8988T (cell line): ENCODE measurements at regions not wholly inside any gene's neighbourhood (a gene's known extent, or its start where the extent isn't known, plus 50 kb on each side); places are given as distances from the start of the nearest gene placed in this dataset.
"Not testable (repeated sequence)": the region's sequence is repeated elsewhere in the genome, so short reads cannot be mapped to it uniquely, and the experiment has no call there.

ENCODE experiments used
- DNase-seq: peaks from one replicate; pipeline ENCODE4 v3.0.0; 2011

DNA sequence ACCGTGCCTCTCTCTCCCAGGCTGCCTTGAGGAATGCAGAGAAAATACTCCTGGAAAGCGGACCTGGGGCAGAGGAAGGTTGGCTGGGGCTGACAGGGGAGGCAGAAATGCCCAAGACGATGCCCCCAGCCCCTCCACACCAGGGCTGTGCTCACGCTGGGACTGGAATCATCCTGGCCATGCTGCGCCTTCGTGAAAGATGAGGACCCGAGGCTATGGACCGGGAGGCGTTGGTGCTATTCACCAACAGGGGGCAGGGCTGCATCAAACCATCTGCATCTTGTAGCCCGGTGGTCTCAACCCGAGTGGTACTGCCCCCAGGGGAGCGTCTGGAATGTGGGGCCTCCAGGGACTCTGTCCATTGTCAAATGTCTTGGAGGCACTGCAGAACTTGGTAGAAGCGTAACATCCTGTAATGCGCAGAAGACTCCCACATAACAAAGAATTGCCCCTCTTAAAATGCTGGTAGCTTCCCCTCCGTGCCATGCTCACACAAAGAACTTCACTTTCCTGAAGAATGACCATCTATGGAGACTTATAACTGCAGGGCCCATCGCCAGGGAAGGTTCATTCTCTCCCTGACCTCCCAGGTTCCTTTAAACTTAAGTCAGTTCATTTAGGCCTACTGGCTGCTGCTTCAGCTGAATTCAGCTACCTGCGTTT is 251.2 kb downstream of the RRAGC start:
- peak; percentile 33 for DNase-seq

DNA sequence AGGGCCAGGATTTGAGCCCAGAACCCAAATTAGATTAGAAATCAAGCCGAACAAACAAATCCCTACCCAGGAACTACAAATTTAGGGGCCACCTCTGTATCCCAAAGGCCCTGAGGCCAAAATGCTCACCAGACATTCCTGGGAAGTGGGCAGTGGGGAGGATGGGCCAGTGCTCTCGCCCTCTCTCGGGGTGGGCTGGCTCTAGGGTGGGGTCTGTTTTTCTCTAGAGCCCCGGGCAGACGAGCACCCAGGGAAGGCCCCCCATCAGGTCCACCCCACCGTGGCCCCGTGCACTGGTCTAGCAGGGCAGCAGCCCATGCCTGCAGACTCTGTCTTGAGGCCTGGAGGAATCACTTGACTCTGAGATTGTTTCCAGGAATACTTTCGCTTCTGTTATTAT is 252.0 kb downstream of the RRAGC start:
- DNase-seq = no peak

DNA sequence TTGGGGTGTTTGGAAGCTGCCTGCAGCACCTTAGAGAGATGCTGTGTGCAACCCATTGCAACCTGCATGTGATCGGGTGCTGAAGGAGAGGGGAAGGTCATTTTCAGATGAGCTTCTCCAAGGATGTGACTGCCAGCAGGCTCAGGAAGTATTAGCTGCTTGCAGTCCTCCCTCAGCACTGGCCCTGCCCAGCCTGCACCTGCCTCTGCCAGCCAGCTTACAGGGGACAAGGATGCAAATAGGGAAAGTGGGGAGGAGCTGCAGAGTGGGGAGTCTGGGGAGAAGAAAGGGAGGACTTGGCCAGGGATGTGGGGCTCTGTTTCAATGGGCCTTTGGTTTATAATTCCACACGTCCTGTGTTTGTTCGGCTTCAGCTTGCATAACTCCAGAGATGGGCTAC is 254.5 kb downstream of the RRAGC start:
- no peak for DNase-seq

DNA sequence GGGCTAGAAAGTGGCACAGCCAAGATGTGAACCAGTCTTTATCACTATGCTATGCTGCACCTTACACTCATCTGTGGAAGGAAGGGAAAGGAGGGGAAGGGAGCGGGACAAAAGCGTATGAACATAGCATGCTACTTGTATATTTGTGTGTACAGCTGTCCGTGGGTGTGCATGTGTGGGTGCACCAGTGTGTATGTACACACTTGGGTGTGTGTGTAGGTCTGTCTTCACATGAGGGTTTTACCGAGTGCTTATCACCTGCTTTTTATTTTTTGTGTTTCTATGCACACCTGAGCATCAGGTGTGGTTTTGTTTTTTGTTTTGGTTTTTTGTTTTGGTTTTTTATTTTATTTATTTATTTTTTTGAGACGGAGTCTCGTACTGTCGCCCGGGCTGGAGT is 255.7 kb downstream of the RRAGC start:
- DNase-seq = no peak

DNA sequence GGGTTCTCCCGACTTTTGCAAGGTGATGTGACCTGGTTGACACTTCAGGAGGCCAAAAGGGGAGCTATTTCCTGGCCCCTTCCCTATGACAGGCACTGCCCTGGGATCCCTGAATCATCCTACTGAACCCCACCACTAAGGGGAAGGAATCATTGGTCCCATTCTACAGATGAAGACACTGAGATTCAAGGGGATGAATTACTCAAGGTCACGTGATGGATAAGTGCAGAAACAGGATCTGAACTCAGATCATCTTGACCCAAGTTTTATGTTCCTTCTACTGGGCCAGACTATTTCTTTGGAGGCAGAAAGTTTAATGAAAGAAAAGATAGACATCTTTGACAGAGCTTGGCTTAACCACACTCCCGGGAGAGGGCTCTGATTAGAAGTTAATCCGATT is 258.7 kb downstream of the RRAGC start:
- DNase-seq = no peak

DNA sequence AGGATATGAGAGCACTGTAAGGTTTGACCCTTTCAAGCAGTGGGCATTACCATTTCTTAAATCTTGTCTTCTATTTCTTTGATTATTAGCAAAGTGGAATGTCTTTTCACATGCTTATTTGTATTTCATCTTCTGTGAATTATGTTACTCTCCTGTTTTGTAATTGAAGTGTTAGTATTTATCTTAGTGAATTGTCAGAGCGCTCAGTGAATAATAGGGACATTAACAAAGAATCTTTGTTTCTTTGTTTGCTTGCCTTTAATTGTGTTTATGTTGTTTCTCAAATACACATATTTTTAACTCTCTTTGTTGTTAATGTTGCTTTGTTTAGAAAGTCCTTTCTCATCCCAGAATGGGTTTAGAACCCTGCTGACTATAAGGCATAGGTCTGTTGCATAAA is 259.3 kb downstream of the RRAGC start:
- no peak for DNase-seq

DNA sequence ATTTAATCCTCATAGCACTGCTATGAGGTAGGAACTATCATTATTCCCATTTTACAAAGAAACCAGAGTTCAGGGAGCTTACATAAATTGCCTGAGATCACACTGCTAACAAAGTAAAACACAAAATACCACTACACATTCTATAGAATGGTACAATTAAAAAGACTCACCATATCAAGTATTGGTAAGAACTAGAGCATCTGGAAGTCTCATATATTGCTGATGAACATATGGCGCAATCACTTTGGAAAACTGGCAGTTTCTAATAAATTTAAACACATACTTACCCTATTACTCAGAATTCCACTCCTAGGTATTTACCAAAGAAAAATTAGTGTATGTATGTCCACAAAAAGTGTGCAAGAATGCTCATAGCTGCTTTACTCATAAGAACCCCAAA is 261.5 kb downstream of the RRAGC start:
- no peak for DNase-seq

DNA sequence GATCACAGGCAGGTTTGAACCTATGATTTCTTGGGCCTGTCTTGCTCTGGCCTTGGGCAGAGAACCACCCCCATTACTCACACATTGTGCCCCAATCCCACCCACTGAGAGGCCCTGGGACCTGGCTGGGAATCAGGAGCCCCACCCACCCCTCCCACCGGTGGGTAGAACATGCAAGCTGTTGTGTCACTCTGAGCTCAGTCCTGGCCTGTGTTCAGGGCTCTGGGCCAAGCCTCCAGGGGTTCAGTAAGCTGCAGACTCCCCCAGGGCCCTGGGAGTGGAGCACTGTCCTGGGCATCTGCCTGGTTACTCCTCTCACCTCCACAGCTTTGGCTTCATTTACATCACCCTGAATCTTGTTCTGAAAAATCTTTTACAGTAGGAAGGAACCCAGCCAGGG is 270.5 kb downstream of the RRAGC start:
- DNase-seq = no peak

DNA sequence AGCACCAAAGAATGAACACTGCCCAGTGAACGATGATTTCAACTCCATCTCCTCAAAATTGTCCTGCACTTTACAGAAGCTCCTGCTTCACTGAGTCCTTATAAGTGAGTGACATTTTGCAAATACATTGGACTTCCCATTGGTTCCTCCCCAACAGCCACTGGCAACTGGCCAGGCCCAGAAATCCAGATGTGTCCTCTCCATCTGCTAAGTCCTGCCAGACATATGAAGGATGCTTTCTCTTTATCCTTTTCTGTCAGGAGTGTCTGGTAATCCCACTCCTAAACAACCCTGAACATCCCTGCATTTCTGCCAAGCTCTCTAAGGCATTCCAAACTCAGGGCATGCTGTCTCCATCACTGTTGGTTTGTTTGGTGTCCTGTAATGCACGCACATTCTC is 271.8 kb downstream of the RRAGC start:
- no peak for DNase-seq

DNA sequence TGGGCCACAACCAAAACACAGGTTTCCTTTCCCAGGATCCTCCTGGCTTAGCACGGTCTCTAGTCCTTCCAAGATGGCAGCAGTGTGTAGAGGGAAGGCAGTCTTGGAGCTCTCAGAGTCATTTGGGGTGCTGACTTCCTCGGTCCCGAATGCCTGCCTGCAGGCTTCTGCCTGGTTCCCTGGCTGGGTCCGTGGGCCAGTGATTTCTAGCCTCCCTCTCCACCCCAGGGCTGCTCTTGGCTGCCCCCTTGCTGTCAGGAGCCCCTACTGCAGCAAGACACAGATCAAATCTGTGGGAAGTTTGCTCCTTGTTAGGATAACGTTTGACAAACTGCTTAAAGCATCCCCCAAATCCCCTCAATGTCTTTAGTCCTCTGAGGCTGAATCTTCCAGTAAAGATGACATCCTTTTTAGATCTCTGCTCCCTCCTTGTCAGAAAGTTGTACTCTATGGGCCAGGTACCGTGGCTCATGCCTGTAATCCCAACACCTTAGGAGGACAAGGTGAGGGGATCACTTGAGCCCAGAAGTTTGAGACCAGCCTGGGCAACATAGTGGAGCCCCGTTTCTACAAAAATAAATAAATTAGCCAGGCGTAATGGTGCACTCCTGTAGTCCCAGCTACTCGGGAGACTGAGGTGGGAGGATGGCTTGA is 272.5 kb downstream of the RRAGC start:
- peak; percentile 33 for DNase-seq

DNA sequence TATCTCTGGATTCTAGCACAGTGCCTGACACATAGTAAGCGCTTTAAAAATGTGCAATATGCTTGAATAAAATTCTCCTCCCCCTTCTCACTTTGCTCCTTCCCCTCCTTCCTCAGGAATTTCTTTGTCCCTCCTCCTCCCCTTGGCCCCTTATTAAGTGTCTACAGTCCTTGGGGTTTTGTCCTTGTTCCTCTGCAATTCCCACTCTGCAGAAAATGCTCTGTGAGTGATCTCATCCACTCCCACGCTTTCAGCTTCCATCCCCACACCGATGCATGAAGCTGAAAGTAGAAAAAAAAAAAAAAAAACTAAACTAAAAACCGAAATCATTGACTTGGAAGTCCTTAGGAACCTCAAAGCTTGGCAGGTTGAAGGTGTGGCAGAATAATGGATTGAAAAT is 273.6 kb downstream of the RRAGC start:
- DNase-seq = no peak

DNA sequence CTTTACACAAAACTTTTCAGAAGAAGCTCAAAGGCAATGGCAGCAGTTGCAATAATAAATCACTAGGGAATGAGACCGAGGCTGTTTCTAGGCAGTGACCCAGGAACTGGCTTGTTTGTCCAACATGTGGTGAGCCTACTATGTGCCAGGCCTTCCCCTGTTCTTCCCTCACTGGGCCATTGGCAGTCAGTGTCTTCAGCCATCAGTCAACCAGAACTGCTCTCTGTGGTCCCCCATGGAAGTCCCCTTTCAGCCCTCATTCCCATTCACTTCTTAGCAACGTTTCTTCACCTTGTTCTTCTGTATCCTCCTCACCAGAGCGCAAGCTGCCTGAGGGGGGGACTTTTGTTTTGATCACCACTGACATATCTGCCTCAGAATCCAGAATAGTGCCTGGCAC is 274.1 kb downstream of the RRAGC start:
- no peak for DNase-seq

DNA sequence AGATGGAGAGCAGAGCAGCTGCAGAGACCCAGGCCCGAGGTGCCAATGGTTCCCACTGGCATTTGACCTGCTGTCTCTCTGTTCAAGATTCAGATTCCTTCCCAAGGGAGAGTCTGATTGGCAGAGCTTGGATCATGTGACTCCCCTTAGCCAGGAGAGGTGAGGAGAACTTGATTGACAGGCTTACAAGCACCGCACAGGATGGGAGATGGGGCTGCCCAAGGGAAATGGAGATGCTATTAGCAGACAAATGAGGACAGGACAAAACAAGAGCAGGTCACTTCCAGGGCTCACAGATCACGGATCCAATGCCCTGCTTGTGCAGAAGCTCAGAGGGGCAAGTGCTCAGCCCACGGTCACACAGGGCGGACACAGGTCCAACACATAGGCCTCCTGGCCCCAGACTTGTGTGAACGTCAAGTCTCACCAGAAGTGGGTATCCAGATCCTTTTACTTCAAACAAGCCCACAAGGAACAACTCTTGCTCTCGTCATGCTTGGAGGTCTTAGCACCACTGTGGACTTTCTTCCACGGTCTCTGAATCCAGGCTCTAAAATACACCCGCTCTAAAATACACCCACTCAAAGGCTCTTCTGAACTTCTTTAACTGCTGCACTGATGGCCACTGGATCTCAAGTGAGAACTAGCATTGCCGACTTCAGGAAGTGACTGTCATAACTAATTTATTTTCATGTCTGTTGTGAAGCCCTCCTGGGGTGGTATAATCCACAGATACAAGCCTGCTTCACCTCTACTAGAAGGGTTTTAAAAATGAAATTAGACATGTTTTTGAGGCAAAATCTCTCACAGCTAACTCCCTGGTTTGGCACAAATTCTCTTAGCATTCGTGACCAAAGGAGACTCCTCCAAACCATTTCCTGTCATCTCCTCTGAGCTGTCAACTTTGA is 274.9 kb downstream of the RRAGC start:
- no peak for DNase-seq

DNA sequence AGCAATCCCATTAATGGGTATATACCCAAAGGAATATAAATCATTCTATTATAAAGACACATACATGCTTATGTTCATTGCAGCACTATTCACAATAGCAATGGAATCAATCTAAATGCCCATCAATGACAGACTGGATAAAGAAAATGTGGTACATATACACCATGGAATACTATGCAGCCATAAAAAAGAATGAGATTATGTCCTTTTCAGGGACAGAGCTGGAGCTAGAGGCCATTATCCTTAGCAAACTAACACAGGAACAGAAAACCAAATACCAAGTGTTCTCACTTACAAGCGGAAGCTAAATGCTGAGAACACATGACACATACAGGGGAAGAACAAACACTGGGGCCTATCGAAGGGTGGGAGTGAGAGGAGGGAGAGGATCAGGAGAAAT is 276.3 kb downstream of the RRAGC start:
- not testable (repeated sequence) for DNase-seq

DNA sequence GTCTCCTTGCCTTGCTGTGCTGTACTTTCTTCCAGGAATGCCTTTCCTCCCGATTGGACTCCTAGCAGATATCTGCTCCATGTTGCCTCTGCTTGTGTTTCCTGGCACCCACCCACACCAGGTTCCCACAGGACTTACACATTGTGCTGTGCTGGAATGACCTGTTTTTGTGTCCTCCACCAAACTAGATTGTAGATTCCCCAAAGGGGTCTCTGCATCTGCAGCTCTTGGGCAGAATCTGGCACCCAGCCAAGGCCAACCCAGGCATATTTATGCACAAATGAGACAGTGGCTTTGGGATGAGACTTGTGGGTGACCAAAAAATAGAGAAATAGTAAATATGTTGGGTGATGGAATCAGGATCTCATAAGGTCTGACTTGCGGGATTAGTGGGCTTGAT is 278.2 kb downstream of the RRAGC start:
- no peak for DNase-seq

DNA sequence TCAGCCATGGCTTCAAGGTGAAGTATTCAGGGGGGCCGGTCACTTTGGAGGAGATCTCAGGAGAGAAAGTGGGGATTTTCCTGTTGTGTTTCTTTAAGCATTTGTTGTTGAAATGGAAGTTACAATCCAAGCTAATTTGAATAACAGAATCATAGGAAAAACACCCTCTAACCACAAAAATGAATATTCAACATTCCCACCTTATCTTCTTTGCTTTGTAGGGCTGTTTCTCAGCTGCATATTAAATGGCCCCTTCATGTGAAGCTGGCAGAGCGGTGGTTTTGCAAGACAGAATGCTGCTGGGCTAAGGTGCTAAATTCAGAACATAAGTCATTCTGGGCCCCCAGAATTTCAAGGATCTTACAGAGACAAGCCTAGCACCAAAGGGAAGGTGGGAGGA is 279.0 kb downstream of the RRAGC start:
- DNase-seq = no peak

DNA sequence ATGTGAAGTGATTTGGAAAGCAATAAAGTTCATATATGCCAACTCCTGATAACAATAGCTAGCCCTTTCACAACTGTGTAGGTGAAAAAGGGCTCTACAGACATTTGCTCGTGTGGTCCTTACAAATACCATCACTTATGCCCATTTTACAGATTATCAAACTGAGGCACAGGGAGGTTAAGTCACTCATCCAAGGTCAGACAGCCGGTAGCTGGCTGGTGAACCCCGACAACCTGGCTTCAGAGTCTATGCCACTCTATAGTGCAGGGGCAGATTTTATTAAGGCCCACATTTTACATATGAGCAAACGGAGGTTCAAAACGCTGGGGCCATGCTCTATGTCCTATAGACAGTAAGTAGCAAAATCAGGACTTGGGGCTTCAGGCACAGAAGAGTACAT is 280.5 kb downstream of the RRAGC start:
- no peak for DNase-seq

DNA sequence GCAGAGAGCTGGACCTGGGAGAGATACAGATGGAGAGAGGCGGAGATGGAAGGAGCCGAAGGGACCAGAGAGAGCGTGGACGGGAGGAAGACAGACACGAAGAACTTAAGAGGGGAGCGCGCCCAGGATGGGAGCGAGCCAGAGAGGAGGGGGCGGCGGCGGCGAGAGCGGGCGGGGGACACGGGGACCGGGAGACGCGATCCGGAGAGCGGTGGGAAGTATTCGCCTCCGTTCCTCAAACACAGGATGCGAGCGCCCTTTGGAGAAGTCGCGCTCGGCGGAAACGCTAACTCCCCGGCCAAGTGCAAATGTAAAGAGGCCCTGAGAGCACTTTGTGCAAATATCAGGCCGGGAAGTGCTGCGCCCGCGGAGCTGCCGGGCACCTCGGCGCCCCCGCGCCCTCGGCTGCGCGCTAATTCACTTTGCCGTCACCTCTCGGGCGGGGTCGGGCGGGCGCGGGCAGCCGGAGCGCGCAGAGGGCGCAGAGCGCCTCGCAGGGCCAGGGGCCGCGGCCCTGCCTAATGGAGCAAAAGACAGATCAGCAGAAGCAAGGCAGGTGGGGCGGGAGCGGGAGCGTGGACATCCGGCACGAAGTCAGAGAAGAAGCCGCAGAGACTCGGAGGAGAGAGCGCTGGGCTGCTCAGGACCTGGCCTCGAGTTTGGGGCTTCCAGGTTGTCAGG is 281.2 kb downstream of the RRAGC start:
- DNase-seq = no peak

DNA sequence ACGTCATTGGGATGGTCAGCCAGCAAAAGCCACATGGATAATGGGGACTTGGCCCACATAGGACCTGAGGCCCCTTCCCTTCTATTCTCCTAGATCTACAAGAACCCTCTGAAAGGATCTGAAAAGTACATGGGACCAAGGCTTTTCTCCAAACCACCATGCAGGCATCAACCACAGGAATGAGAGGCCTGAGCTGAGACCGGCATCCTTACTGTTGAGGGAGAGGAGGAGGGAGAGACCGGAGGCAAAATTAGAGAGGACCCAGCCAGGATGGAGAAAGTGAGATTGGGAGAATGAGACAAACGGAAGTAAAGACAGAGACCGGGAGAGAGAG is 281.7 kb downstream of the RRAGC start:
- DNase-seq = no peak

DNA sequence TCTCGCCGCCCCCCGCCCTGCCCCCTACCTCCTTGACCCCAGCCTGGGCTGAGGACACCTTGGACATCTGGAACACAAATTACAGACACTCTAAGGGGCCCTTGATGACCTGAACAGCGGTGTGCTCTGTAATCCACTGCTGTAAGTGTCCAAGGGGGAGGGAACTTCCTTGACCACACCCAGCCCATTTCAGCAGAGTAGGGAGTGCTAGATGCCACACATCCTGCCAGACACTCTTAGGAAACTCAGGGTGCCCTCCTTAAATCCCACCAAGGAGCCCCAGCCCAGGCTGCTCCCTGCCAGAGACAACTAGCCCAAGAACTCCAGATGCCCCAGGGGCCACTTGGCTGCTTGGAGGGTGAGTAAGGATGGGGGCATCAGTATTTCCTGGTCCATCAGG is 282.2 kb downstream of the RRAGC start:
- DNase-seq = no peak

DNA sequence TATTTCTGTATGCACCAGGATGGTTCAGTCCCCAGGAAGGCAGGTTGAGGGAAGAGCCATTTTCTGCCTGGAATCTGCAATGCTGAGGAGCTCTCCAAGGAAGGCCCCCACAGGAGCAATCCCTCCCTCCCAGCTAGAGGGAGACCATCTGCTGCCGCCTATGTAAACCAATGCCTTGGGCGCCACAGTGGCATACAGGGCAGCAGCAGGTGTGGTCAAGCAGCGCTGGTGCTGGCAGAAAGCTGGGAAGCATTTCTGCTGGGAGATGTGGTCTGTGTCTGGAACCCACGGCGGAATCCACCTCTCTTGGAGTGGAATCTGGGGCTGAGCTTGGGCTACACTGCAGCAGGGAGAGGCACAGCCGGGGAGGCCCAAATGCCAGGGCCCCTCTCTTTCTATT is 283.3 kb downstream of the RRAGC start:
- no peak for DNase-seq

DNA sequence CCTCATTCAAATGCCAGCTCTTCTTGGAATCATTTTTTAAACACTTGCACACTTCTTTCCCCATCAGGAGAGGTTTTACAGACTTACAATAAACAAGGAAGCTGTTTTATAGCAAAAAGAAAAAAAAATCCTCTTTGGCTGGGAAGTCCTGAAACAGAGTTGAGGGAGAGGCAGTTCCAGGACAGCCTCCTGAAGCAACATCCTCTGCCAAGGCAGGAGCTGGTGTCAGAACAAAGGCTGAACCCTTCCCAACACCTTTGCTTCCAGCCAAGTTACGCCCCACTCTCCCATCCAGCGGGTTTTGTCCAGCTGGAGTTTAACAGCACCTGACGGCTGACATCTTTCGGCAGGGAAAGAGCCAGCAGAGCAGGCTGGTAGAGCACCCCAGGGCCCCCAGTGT is 287.8 kb downstream of the RRAGC start:
- no peak for DNase-seq

DNA sequence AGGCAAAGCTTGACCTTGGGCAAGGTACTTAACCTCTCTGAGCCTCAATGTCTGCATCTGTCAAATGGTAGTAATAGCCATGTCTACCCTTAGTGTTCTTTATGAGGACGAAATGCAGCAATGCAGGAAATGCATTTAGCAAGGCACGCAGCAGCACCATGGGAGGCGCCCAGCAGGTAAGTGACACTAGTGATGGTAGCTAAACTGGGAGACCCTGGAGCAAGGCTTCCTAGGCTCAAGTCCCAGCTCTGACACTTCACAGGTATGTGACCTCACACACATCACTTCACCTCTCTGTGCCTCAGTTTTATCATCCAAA is 289.0 kb downstream of the RRAGC start:
- DNase-seq = no peak
